HG03064 (cell line): ENCODE measurements at regions not wholly inside any gene's neighbourhood (a gene's known extent, or its start where the extent isn't known, plus 50 kb on each side); places are given as distances from the start of the nearest gene placed in this dataset.

Experiments used
- ATAC-seq: cut with Tn5 transposase; IDR thresholded peaks from one replicate; pipeline ENCODE4 v1.9.1; 2021; ENCODE audit warnings: low read depth; ENCODE audit not compliant: unreplicated experiment

DNA sequence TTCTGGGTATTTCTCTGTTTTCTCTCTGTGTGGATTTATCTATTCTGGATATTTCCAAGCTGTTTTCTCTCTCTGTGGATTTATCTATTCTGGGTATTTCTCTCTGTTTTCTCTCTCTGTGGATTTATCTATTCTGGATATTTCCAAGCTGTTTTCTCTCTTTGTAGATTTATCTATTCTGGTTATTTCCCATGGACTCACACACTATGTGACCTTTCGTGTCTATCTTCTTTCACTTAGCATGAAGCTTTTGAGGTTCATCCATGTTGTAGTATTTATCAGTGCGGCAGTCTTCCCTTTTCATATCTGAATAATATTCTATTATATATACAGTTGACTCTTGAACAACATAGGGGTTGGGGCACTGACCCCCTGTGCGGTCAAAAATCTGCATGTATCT lies 435.0 kb upstream of the CNTNAP2 start:
- no peak for ATAC-seq

DNA sequence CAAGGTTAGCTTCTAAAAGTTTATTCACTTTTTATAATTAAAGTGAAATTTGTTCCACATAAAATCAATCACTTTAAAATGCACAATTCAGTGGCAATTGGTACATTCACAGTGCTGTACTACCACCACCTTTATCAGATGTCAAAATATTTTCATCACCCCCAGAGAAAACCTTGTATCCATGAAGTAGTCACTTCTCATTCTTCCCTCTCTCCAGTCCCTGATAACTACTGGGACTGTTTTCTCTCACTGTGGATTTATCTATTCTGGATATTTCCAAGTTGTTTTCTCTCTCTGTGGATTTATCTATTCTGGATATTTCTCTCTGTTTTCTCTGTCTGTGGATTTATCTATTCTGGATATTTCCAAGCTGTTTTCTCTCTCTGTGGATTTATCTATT lies 435.4 kb upstream of the CNTNAP2 start:
- no peak for ATAC-seq

DNA sequence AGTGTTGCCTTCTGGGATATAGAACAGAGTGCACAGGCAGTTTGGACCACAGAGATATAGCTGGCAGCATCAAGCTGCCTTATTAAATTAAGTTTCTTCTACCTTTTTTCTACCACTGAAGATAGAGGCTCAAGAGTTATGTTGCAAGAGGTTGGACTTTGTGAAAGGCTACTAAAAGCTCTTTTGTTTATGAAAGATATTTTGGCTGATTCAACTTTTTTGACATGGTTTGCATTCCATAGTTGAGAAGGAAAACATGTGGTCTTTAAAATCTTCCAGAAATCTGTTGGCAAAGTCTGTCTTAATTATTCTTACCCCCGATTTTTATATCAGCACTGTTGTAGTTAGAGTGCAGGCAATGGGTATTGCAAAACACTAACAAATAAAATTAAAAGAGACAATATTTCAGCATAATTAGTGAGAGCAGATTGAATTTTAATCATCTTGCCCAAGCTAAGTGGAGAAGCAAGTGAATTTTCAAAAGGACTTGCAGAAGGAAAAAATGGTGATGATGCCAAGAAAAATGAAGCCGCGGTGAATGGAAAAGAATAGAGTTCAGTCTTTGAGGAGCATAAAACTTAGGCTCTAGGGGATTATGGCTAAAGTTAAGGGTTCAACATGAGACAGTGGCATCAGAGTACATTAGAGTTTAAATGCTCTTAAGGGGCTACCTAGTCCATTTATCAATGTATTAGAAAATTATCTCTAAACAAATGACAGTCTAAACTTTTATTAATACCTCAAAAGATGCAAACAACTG lies 450.9 kb upstream of the CNTNAP2 start:
- ATAC-seq, result no peak

DNA sequence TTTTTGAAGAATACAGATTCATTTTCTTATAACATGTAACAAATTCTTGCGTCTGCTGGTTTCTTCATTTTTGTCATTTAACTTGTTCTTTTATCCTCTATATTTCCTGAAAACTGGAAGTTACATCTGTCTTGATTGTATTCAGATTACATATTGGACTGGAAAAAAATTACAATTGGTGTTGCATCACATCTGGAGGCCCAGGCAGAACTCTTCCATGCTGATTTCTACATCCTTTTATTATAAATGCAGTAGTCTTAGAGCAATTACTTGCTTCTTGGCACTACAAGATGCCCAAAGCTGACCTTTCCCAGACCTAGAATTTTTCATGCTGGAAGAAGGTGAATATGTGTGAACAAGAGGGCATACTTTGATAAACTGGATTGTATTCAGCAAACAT lies 460.9 kb upstream of the CNTNAP2 start:
- ATAC-seq, result no peak

DNA sequence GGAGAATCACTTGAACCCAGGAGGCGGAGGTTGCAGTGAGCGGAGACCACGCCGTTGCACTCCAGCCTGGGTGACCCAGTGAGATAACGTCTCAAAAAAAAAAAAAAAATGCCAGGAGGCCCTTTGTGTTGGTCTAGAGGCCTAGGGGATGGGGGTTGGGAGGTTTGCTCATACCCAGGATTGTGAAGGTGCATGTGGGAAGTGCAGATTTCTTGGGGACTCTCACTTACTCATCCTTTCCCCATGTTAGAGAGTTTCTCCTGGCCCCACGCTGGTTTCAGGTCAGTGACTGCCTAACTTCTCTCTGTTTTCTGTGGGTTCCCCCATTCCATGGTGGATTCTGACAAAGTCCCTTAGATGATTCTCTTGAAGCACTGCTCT lies 471.5 kb upstream of the CNTNAP2 start:
- no peak for ATAC-seq

DNA sequence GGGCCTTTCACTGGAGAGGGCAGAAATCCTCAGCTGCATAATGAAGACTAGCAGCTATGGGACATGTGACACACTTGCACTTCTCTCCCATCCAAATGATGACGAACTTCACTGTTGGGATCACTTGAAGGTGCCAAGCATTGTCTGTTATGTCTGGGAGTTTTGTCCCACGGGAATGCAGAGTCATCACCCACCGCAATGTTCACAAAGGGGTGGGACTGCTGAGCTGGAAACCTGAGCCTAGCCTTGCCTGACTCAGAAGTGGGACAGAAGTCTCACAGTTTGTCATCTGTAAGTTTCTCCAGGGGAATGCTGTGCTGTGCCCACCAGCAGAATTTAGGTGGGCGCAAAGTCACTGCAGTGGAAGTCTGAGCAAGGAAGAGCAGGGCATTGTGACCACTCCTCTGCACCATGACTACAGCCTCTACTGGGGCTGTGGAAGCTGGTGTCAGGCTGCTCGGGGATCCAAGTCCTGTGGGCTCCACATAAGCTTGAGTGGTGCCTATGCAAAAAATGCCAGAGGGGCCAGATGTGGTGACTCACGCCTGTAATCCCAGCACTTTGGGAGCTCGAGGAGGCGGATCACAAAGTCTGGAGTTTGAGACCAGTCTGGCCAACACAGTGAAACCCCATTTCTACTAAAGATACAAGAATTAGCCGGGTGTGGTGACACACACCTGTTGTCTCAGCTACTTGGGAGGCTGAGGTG lies 472.0 kb upstream of the CNTNAP2 start:
- ATAC-seq, result no peak

DNA sequence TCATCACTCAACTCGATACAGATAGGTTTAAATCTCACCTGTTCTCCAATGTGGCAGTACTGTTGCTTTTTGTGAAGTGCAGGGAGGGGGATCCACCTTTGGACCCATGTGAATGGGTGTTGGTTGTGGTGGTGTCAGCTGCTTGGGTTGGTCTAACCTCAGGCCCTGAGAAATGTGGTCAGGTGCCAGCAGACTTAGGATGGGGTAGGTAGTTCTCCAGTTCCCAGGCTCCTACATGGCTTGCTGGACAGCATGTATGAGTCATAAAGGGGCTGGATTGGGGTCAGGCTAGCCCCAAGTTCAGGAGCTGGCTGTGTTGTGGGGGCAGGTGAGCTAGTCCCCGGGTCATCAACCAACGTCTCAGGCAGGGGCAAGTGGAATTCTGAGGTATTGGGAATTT lies 472.6 kb upstream of the CNTNAP2 start:
- ATAC-seq, result no peak

DNA sequence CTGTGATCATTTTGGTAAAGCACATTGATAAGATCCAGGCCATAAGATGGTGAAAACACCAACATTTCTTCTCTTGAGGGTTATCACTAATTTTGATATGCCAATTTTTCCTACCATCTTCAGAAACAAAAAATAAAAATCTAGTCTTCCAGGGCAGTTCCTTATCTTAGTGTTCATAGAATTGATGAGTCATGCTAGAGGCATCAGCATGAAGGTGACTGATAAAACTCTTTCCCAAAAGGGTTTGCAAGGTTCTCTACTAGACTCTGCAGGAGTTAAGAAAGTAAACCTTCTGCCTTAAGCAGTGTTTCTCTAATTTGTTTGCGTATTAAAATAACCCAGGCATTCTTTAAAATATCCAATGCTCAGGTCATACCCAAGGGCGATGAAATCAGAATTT lies 483.1 kb upstream of the CNTNAP2 start:
- ATAC-seq, result no peak

DNA sequence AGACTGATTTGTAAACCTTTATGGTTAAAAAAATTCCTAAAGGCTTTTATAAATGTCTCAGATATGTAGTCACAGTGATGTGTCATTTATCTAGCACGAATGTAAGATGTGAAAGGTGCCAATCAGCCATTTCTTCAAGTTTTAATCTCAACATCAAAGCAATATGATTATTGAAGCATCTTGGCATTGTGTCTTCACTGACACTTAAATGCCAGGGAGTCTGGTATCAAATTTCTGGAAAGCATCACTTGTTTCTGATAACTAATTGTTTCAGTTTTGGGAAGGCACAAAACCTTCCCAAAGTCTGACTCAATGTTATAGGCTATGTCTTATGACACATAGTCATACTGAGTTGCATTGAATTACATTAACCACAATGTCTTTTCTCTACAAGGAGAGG lies 492.0 kb upstream of the CNTNAP2 start:
- no peak for ATAC-seq

DNA sequence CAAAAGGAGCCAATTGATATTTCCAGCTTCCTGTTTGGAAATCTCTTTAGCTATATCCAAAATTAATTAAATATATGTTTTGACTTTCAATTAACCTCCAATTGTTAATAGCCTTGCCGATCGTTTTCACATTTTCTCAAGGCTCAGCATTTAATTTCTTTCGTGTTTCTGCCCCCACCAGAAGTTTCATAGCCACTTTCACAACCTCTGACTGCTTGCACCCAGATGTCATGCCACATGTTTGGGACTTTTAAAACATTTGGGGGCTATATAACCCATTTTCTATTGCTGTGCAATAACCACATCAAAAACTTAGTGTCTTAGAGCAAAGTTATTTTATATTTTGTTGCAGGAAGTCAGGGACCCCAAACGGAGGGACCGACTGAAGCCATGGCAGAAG lies 510.6 kb upstream of the CNTNAP2 start:
- ATAC-seq, result no peak

DNA sequence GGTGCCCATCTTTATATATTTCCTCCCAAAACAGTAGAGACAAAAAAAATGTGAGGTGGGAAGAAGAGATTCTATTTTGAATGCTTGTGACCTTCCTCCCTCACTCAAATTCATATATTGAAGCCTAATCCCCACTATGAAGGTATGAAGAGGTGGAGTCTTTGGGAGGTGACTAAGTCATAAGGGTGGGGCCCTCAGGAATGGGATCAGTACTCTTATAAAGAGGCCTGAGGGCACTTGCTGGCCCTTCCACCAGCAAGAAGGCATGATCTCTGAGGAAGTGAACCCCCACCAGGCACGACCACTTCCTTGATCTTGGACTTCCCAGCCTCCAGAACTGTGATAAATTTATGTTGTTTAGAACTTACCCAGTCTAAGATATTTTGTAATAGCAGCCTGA lies 517.2 kb upstream of the CNTNAP2 start:
- ATAC-seq, result no peak

DNA sequence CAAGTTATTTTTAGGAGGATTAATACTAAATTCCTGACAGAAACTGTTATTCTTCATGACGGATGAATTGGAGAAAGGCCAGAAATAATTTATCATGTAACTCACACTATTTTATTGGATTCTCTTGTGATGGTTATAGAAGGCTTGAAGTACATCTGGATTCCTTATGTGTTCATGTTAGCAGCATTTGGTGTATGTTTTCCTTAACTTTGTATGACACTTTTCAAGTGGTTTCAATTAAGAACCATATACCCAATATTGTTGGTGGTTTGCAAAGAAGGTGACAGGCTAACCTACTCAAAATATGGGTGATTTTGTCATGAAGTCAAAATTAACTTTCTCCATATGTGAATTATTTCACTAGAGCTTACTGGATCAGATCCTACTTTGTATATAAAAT lies 532.2 kb upstream of the CNTNAP2 start:
- no peak for ATAC-seq

DNA sequence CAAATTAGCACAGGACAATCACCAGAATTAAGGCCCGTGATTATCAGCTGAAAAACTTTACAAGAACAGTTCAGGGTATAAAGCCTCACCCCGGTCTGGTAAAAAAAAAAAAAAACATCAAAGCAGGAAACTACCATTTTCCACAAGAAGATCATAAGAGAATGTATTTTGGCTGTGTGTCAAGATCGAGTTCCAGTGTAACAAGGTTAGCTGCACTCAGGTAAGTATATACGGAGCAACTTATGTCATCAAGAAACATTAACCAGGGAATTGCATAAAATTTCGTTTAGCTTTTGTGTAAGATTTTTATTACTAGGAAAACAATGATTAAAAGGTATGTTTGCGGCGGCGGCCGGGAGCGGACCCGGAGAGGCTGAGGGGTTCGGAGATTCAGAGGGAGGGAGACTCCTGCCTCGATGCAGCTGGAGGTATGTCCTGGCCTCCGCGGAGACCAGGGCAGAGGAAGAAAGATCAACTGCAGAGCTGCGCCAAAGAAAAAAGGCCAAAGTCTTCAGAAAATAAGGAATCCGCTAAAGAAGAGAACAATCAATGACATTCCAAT lies 533.8 kb upstream of the CNTNAP2 start:
- no peak for ATAC-seq

DNA sequence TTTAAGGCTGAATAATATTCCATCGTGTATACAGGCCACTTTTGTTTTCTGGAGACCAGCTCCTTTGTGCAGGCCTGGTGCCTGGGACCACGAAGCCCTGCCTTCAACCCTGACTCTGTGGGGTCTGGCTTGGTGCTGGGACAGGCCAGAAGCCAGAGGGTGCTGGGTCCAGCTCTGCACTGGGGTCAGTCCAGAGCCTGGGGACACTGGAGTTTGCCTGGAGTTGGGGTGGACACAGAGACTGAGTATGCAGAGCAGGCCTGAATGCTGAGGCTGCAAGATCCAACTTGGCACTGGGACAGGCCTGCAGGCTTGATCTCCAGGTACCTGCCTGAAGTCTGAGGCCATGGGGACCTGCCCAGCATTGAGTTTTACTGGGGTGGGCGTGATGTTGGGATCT lies 558.8 kb upstream of the CNTNAP2 start:
- ATAC-seq, result no peak

DNA sequence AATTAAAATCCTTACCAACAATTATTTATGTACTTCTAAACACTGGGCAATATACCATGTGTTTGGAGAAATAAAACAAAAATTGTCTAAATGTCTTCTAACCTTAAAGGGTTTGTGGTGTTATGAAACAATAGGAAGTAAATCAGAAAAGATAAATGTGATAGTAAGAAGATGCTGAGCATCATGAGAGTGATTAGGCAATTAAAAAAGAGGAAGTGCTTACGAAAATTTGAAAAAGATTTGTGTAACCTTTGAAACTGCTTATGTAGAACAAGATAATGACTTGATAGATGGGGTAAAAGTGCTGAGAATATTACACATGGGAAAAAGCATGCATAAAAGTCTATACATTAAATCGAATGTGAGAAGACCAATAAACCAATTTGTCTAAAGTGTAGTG lies 573.4 kb upstream of the CNTNAP2 start:
- no peak for ATAC-seq

DNA sequence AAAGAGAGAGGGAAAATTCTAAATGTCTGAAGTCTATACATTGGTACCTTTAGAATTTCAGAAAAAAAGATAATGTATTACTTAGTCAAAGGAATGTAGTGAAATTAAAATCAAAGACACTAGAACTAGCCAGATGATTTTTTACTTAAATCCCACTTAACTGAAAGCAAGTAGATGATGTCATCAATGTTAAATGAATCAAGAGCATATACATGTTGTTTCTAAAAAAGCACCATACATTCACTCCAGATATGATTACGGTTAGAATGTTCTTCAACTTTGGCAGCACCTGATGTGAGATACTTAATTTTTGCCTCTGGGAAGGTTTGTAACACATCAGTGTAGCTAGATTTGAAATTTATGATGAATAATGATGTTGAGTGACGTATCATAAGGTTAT lies 576.7 kb upstream of the CNTNAP2 start:
- ATAC-seq, result no peak

DNA sequence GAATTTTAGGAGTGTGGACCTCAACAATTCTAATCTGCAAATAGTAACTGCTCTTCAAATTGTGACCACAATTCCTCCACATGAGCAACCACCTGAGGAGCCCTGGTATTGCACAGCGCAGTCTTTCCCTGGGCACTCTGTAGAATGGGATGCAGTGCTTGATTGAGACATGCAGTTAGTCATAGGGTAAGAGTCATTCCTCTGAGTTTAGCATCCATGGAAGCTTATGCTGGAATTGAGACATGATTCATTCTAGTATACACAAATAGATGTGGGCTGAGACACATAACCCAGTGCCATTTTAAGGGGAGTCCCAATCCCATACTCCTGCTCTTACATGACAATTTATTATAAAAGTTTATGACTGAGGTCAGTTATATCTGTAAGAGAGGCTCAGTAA lies 582.3 kb upstream of the CNTNAP2 start:
- no peak for ATAC-seq

DNA sequence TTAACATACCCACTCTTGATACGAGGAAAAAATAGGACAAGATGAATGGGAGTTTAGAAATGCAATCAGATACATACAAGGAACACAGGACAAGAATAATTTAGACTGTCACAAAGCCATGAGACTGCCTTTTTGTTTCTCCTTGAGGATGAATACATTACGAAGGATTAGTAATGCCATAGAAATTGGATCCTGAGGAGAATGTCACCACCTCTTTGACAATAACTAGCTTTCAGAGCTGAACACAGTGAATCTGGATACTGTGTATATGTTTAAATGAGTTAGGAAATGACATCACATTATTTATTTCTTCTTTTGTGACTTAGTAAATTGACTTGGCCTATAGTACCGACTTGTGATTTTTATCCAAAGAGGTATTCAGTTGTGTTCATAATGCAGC lies 596.3 kb upstream of the CNTNAP2 start:
- no peak for ATAC-seq

DNA sequence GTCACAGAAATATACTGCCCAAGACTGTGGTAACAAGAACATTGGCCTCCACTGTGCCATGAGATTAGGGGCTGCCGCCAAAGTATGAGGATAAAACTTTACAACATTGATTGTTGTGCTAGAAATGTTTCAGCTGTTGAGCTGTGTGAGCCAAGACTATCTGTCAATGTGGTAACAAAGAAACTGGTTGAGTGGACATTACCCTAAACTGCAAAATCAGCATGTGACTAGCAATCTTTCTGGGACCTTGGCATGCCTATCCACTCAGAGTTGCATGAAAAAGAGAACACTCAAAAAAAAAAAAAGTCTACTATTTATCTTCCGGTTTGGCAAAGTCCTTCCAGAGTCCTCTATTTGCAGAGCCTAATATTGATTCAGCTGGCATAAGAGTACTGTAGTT lies 605.6 kb upstream of the CNTNAP2 start:
- no peak for ATAC-seq

DNA sequence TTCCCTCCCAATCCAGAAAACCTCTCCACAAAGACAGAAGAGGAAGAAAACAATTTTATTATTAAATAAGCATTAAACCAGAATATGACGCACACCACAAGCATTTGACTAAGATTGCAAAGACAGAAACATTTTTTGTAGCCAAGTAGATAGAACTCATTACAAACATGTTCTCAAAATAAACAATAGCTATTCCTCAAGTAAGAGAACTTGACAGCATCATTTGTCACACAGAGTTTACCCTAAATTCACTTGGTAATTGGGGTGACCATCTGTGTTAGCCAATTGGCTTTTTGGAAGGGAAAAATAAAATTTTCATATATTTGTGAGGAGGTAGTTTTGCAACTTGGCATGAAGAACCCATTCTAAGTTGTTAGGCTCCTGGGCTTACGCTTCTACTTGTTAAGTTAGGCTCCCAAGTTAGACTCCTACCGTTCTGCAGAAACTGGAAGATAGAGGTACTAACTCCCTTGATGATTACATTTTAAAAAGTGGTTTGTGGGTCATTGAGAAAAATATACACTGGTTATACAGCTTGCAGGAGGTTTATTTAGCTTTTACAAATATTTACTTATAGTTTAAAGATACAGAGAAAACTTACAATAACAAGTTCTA lies 618.6 kb upstream of the CNTNAP2 start:
- no peak for ATAC-seq

DNA sequence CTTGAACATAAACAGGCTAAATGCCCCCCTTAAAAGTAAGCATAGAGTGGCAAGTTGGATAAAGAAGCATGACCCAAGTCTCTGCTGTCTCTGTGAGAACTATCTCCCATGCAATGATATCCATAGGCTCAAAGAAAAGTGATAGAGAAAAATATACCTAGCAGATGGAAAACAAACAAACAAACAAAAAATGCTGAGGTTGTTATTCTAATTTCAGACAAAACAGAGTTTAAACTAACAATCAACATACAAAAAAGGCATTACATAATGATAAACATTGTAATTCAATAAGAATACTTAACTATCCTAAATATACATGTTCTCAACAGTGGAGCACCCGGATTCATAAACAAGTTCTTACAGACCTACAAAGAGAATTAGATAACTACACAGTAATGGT lies 626.2 kb upstream of the CNTNAP2 start:
- ATAC-seq, result no peak

DNA sequence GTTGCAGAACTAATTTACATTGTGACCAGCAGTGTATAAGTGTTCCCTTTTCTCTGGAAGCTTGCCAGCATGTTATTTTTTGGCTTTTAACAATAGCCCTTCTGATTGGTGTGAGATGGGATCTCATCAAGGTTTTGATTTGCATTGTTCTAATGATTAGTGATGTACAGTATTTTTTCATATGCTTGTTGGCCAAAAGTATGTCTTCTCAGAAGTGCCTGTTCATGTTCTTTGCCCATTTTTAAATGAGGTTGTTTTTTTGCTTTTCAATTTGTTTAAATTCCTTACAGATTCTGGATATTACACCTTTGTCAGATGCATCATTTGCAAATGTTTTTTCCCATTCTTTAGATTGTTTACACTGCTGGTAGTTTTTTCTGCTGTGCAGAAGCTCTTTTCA lies 627.0 kb upstream of the CNTNAP2 start:
- ATAC-seq, result no peak
